NCI-H2107 treated with DMSO at 0.1 percent for 48 hours (cell line): ENCODE measurements at regions not wholly inside any gene's neighbourhood (a gene's known extent, or its start where the extent isn't known, plus 50 kb on each side); places are given as distances from the start of the nearest gene placed in this dataset.

Experiments used
- DNase-seq: peaks from one replicate; lab custom pipeline; 2025; ENCODE audit not compliant: unreplicated experiment; lab: John Stamatoyannopoulos, UW

GRCh38 chr2:8574196-8575037 is 107.4 kb upstream of the ID2 start:
- no peak for DNase-seq

GRCh38 chr2:8575038-8575833 is 106.6 kb upstream of the ID2 start:
- DNase-seq, result no peak

GRCh38 chr2:8575834-8576423 is 105.9 kb upstream of the ID2 start:
- no peak for DNase-seq

GRCh38 chr2:8576525-8577167 is 105.2 kb upstream of the ID2 start:
- DNase-seq, result no peak

- no peak for DNase-seq
Measured at GRCh38 chr2:8577573-8577972, 104.3 kb upstream of the ID2 start.

GRCh38 chr2:8578335-8579244 is 103.3 kb upstream of the ID2 start:
- DNase-seq, result no peak

GRCh38 chr2:8579485-8580085 is 102.3 kb upstream of the ID2 start:
- no peak for DNase-seq

- no peak for DNase-seq
Measured at GRCh38 chr2:8580316-8581233, 101.3 kb upstream of the ID2 start.

GRCh38 chr2:8581234-8581561 is 100.7 kb upstream of the ID2 start:
- DNase-seq, result no peak

- DNase-seq, result no peak
Measured at GRCh38 chr2:8581601-8582041, 100.2 kb upstream of the ID2 start.

- no peak for DNase-seq
Measured at GRCh38 chr2:8582191-8582590, 99.7 kb upstream of the ID2 start.

- no peak for DNase-seq
Measured at GRCh38 chr2:8582651-8583399, 99.0 kb upstream of the ID2 start.

GRCh38 chr2:8583400-8584173 is 98.3 kb upstream of the ID2 start:
- peak; percentile 84 for DNase-seq

- DNase-seq, result no peak
Measured at GRCh38 chr2:8584174-8585066, 97.4 kb upstream of the ID2 start.

- DNase-seq, result no peak
Measured at GRCh38 chr2:8586457-8587051, 95.3 kb upstream of the ID2 start.

- DNase-seq, result no peak
Measured at GRCh38 chr2:8587251-8587791, 94.5 kb upstream of the ID2 start.
